Naive thymus-derived CD4-positive, alpha-beta T cell (primary cell): ENCODE measurements at regions not wholly inside any gene's neighbourhood (a gene's known extent, or its start where the extent isn't known, plus 50 kb on each side); places are given as distances from the start of the nearest gene placed in this dataset.
"Not testable (repeated sequence)": the region's sequence is repeated elsewhere in the genome, so short reads cannot be mapped to it uniquely, and the experiment has no call there.

Experiments
- ATAC-seq: fragments of 150-1000 bp; cut with Tn5 transposase; 2 replicates; pipeline ENCODE4 v1.10.0; 2021; ENCODE audit warnings: mild to moderate bottlenecking, moderate library complexity
- CTCF ChIA-PET: fragments of 350-600 bp; sonication (Branson Sonifier 250); formaldehyde crosslinking; loops from one replicate; lab custom pipeline; 2021; ENCODE audit warnings: antibody characterized with exemption; lab: Charles Lee
- POLR2A ChIA-PET: fragments of 350-600 bp; sonication (Branson Sonifier 250); formaldehyde crosslinking; loops from one replicate; lab custom pipeline; 2021; ENCODE audit warnings: antibody characterized with exemption, inconsistent platforms; lab: Charles Lee
- DNase-seq, 9 donors: peaks; one replicate each; pipeline versions ENCODE4 v3.0.0 to v3.0.0-alpha.2; 2020 to 2022; ENCODE audit warnings: mixed read lengths in 1 of 9
- H3K27ac ChIP-seq: one replicate; pipeline ENCODE4 v1.7.0; 2013; ENCODE audit warnings: mild to moderate bottlenecking, low read depth, low read length, moderate library complexity
- H3K27me3 ChIP-seq, 2 donors: one replicate each; pipeline ENCODE4 v1.7.0; 2013; ENCODE audit warnings: low read length in 2 of 2, mild to moderate bottlenecking in 2 of 2, moderate library complexity in 2 of 2; ENCODE audit not compliant: control insufficient read depth in 2 of 2, insufficient read depth in 2 of 2
- H3K36me3 ChIP-seq, 3 experiments: 1 replicate in 2 of 3; 2 replicates in 1 of 3; pipeline ENCODE4 v1.7.0; 2013; ENCODE audit warnings: low read length in 3 of 3, mild to moderate bottlenecking in 3 of 3, moderate library complexity in 1 of 3; ENCODE audit not compliant: insufficient read depth in 3 of 3, control insufficient read depth in 2 of 3
- H3K4me1 ChIP-seq, 2 donors: one replicate each; pipeline ENCODE4 v1.7.0; 2013; ENCODE audit warnings: low read length in 2 of 2, mild to moderate bottlenecking in 2 of 2, moderate library complexity in 1 of 2; ENCODE audit not compliant: control insufficient read depth in 2 of 2, insufficient read depth in 2 of 2
- H3K4me3 ChIP-seq: 2 replicates; pipeline ENCODE4 v1.7.0; 2013; ENCODE audit warnings: mild to moderate bottlenecking, low read length
- H3K9me3 ChIP-seq, 3 experiments: 1 replicate in 2 of 3; 2 replicates in 1 of 3; pipeline ENCODE4 v1.7.0; 2013; ENCODE audit warnings: low read length in 3 of 3; ENCODE audit not compliant: control insufficient read depth in 2 of 3
- H3K27ac Mint-ChIP-seq, 9 donors: one replicate each; pipeline ENCODE4 v1.8.0; 2020 to 2022; ENCODE audit warnings: mixed read lengths in 9 of 9, mild to moderate bottlenecking in 8 of 9, moderate library complexity in 5 of 9, inconsistent platforms in 2 of 9
- H3K27me3 Mint-ChIP-seq, 5 donors: one replicate each; pipeline ENCODE4 v1.8.0; 2021 to 2022; ENCODE audit warnings: mixed read lengths in 5 of 5, mild to moderate bottlenecking in 1 of 5
- H3K36me3 Mint-ChIP-seq, 5 donors: one replicate each; pipeline ENCODE4 v1.8.0; 2020 to 2022; ENCODE audit warnings: mixed read lengths in 5 of 5, mild to moderate bottlenecking in 3 of 5, inconsistent platforms in 1 of 5
- H3K4me1 Mint-ChIP-seq, 7 donors: one replicate each; pipeline ENCODE4 v1.8.0; 2020 to 2022; ENCODE audit warnings: mixed read lengths in 7 of 7, mild to moderate bottlenecking in 3 of 7, inconsistent platforms in 1 of 7
- H3K4me3 Mint-ChIP-seq, 10 donors: one replicate each; pipeline ENCODE4 v1.8.0; 2020 to 2022; ENCODE audit warnings: mild to moderate bottlenecking in 10 of 10, mixed read lengths in 10 of 10, moderate library complexity in 6 of 10, inconsistent platforms in 2 of 10
- H3K9me3 Mint-ChIP-seq, 11 donors: one replicate each; pipeline ENCODE4 v1.8.0; 2020 to 2022; ENCODE audit warnings: mixed read lengths in 11 of 11, mild to moderate bottlenecking in 4 of 11, inconsistent platforms in 1 of 11, moderate library complexity in 1 of 11
- intact Hi-C, 2 donors: fragments of 100-400 bp; cut with micrococcal nuclease; formaldehyde crosslinking; loops; one replicate each; pipeline ENCODE4 v1.15.1; 2023

DNA sequence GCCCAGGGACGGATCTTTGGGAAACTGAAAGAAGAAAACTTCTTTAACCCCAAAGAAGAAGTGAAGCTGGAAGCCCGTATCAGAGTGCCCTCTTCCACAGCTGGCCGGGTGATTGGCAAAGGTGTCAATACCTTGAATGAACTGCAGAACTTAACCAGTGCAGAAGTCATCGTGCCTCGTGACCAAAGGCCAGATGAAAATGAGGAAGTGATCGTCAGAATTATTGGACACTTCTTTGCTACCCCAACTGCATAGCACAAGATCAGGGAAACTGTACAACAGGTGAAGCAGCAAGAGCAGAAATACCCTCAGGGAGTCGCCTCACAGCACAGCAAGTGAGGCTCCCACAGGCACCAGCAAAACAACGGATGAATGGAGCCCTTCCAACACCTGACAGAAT is 114.0 kb downstream of the NBPF12 start:
- Histone ChIP-seq H3K27ac (no peak overlapping the region), H3K4me1 (no peaks in the 10 kb centered on the region), H3K4me3 (no peak overlapping the region), H3K36me3 (no peaks in the 10 kb centered on the region), H3K27me3 (no peaks in the 10 kb centered on the region), H3K9me3 (no peaks in the 10 kb centered on the region)
- Mint-ChIP-seq H3K4me3 (no peak overlapping the region), H3K27ac (no peak overlapping the region), H3K27me3 (peaks cover 6 to 28% (median 16%) of the 10 kb centered on the region in 5 donors), H3K36me3 (peaks cover 0 to 3% (median 0%) of the 10 kb centered on the region in 5 donors), H3K9me3 (peaks cover 0 to 5% (median 0%) of the 10 kb centered on the region in 11 donors), H3K4me1 (peaks cover 1 to 20% (median 9%) of the 10 kb centered on the region in 7 donors)
- ATAC-seq (no peak), DNase-seq (no peak)
- intact Hi-C loops, result no loop called here
- ChIA-PET POLR2A (interaction anchor here (0.5 kb wide), 1 partner anchor 15 kb away, joined by 3 read pairs; no protein-coding TSS in a partner anchor), CTCF (no interaction called here)

GRCh38 chr1:147051136-147051535 is 113.0 kb downstream of the NBPF12 start:
- Histone ChIP-seq H3K27me3 (no peaks in the 10 kb centered on the region), H3K9me3 (no peaks in the 10 kb centered on the region), H3K4me1 (peaks cover 0 to 3% of the 10 kb centered on the region in 2 donors), H3K36me3 (no peaks in the 10 kb centered on the region), H3K27ac (no peak overlapping the region), H3K4me3 (no peak overlapping the region)
- ChIA-PET POLR2A (no interaction called here), CTCF (no interaction called here)
- no peak overlapping the region for H3K27ac Mint-ChIP-seq
- intact Hi-C loops, result no loop called here
- no peak for DNase-seq
- peaks cover 0 to 19% (median 15%) of the 10 kb centered on the region in 5 donors for H3K27me3 Mint-ChIP-seq
- peaks cover 10 to 30% (median 19%) of the 10 kb centered on the region in 7 donors for H3K4me1 Mint-ChIP-seq
- no peak overlapping the region for H3K4me3 Mint-ChIP-seq
- peaks cover 0 to 3% (median 0%) of the 10 kb centered on the region in 5 donors for H3K36me3 Mint-ChIP-seq
- peaks cover 0 to 2% (median 0%) of the 10 kb centered on the region in 11 donors for H3K9me3 Mint-ChIP-seq
- ATAC-seq, result no peak

DNA sequence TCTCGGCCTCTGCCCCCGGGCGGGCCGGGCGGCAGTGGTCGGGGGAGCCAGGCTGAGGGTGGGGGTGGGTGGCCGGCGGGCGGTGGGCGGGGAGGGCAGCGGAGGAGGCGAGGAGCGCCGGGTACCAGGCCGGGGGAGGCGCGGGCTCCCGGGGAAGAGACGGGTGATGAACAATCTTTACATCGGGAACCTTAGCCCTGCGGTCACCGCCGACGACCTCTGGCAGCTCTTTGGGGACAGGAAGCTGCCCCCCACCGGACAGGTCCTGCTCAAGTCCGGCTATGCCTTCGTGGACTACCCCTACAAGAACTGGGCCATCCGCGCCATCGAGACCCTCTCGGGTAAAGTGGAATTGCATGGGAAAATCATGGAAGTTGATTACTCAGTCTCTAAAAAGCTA is 112.5 kb downstream of the NBPF12 start:
- Histone ChIP-seq H3K9me3 (no peaks in the 10 kb centered on the region), H3K27me3 (no peaks in the 10 kb centered on the region), H3K4me3 (no peak overlapping the region), H3K36me3 (no peaks in the 10 kb centered on the region), H3K27ac (no peak overlapping the region), H3K4me1 (peaks cover 0 to 4% of the 10 kb centered on the region in 2 donors)
- peaks cover 0 to 4% (median 0%) of the 10 kb centered on the region in 11 donors for H3K9me3 Mint-ChIP-seq
- peaks cover 0 to 3% (median 2%) of the 10 kb centered on the region in 5 donors for H3K36me3 Mint-ChIP-seq
- POLR2A ChIA-PET, result no interaction called here
- no peak overlapping the region for H3K4me3 Mint-ChIP-seq
- H3K27ac Mint-ChIP-seq, result no peak overlapping the region
- intact Hi-C loops, result no loop called here
- CTCF ChIA-PET, result no interaction called here
- DNase-seq (no peak), ATAC-seq (no peak)
- peaks cover 12 to 35% (median 24%) of the 10 kb centered on the region in 7 donors for H3K4me1 Mint-ChIP-seq
- peaks cover 0 to 19% (median 12%) of the 10 kb centered on the region in 5 donors for H3K27me3 Mint-ChIP-seq

GRCh38 chr1:147046863-147047394 is 108.8 kb downstream of the NBPF12 start:
- Mint-ChIP-seq H3K4me3 (peak overlapping the region in 8 of 10 donors; percentile 39 to 80 (median 68)), H3K4me1 (peaks cover 12 to 65% (median 40%) of the 10 kb centered on the region in 7 donors), H3K27ac (peak overlapping the region in 7 of 9 donors; percentile 10 to 90 (median 79))
- H3K27me3 ChIP-seq, H3K36me3 ChIP-seq, CTCF ChIA-PET, H3K4me1 ChIP-seq, H3K9me3 Mint-ChIP-seq, H3K27ac ChIP-seq, H3K9me3 ChIP-seq, ATAC-seq, H3K27me3 Mint-ChIP-seq, H3K4me3 ChIP-seq, H3K36me3 Mint-ChIP-seq: not testable (repeated sequence)
- peak in 1 of 9 donors; percentile 7 for DNase-seq
- intact Hi-C loops, result loop anchor here in 1 of 2 donors (2.0 kb wide), 1 partner anchor 38 kb away; no protein-coding TSS in a partner anchor
- POLR2A ChIA-PET, result interaction anchor here (0.6 to 1.5 kb wide), 2 partner anchors 10 to 1074 kb away, joined by 4 read pairs; no protein-coding TSS in a partner anchor

DNA sequence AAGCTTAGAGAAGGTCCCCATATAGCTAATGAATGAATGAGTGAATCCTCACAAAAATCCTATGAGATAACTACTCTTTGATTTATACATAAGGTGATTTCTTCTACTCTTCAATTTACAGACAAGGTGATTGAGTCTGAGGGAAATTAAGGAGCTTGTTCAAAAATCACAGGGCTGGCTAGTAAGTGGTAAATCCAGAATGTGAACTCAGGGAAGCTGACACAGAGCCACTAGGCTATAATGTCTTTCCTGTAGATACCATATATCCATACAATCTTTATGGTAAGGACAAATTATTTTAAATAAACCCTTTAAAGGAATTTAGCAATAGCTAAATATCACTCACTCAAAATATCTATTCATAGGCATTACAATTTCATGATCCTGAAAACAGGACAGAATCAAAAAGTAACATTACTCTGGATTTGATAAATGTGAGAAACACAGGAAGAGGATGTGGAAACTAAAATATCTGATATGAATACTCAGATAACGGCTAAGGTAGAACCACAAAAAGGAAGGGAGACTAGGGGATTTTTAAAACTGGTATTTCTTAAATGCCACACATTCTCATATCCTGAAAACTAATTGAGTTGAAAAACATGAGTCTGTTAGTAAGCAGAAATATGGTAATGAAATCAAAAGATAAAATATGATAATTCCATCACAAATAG is 108.2 kb downstream of the NBPF12 start:
- Histone ChIP-seq H3K4me3 (no peak overlapping the region), H3K27ac (no peak overlapping the region), H3K36me3 (no peaks in the 10 kb centered on the region), H3K4me1 (peaks cover 0 to 7% of the 10 kb centered on the region in 2 donors), H3K9me3 (no peaks in the 10 kb centered on the region), H3K27me3 (no peaks in the 10 kb centered on the region)
- H3K27ac Mint-ChIP-seq, result peak overlapping the region in 7 of 9 donors; percentile 10 to 90 (median 79)
- peaks cover 0 to 8% (median 0%) of the 10 kb centered on the region in 5 donors for H3K36me3 Mint-ChIP-seq
- ATAC-seq (no peak), DNase-seq (peak in 1 of 9 donors; percentile 2)
- peak overlapping the region in 7 of 10 donors; percentile 63 to 80 (median 70) for H3K4me3 Mint-ChIP-seq
- POLR2A ChIA-PET, result interaction anchor here (1.5 kb wide), 1 partner anchor 11 kb away, joined by 4 read pairs; no protein-coding TSS in a partner anchor
- peaks cover 0 to 4% (median 0%) of the 10 kb centered on the region in 11 donors for H3K9me3 Mint-ChIP-seq
- CTCF ChIA-PET, result no interaction called here
- H3K27me3 Mint-ChIP-seq, result peaks cover 0 to 12% (median 1%) of the 10 kb centered on the region in 5 donors
- intact Hi-C loops, result loop anchor here in 1 of 2 donors (2.0 kb wide), 1 partner anchor 38 kb away; no protein-coding TSS in a partner anchor
- peaks cover 12 to 67% (median 40%) of the 10 kb centered on the region in 7 donors for H3K4me1 Mint-ChIP-seq
